T-helper 2 cell treated with Interferon-gamma antibody and Interleukin-4, amounts not matched to agents 5 μg/mL and 100 μg/mL, for 36 hours (primary cell): ENCODE measurements at regions not wholly inside any gene's neighbourhood (a gene's known extent, or its start where the extent isn't known, plus 50 kb on each side); places are given as distances from the start of the nearest gene placed in this dataset.

Experiments used
- DNase-seq: peaks from one replicate; pipeline ENCODE4 v3.0.0; 2021; ENCODE audit warnings: low spot score
- H3K27ac Mint-ChIP-seq: one replicate; pipeline ENCODE4 v1.8.0; 2021; ENCODE audit warnings: mild to moderate bottlenecking, mixed read lengths
- H3K27me3 Mint-ChIP-seq: one replicate; pipeline ENCODE4 v1.8.0; 2021; ENCODE audit warnings: low read depth, mixed read lengths
- H3K36me3 Mint-ChIP-seq: one replicate; pipeline ENCODE4 v1.8.0; 2021; ENCODE audit warnings: low read depth, mixed read lengths
- H3K4me1 Mint-ChIP-seq: one replicate; pipeline ENCODE4 v1.8.0; 2021; ENCODE audit warnings: low read depth, mixed read lengths
- H3K4me3 Mint-ChIP-seq: one replicate; pipeline ENCODE4 v1.8.0; 2022; ENCODE audit warnings: mild to moderate bottlenecking, moderate library complexity, mixed read lengths
- H3K9me3 Mint-ChIP-seq: one replicate; pipeline ENCODE4 v1.8.0; 2021; ENCODE audit warnings: mixed read lengths

- Mint-ChIP-seq H3K4me3 (no peak overlapping the region), H3K27me3 (peaks cover 19% of the 10 kb centered on the region), H3K4me1 (no peaks in the 10 kb centered on the region), H3K27ac (no peak overlapping the region), H3K9me3 (no peaks in the 10 kb centered on the region), H3K36me3 (no peaks in the 10 kb centered on the region)
- no peak for DNase-seq
Observed at GRCh38 chr12:66733321-66733720, 54.4 kb upstream of the GRIP1 start.

GRCh38 chr12:66733839-66734238 lies 55.0 kb upstream of the GRIP1 start:
- peaks cover 19% of the 10 kb centered on the region for H3K27me3 Mint-ChIP-seq
- H3K27ac Mint-ChIP-seq, result no peak overlapping the region
- no peaks in the 10 kb centered on the region for H3K36me3 Mint-ChIP-seq
- DNase-seq, result no peak
- H3K9me3 Mint-ChIP-seq, result no peaks in the 10 kb centered on the region
- no peak overlapping the region for H3K4me3 Mint-ChIP-seq
- H3K4me1 Mint-ChIP-seq, result no peaks in the 10 kb centered on the region

DNA sequence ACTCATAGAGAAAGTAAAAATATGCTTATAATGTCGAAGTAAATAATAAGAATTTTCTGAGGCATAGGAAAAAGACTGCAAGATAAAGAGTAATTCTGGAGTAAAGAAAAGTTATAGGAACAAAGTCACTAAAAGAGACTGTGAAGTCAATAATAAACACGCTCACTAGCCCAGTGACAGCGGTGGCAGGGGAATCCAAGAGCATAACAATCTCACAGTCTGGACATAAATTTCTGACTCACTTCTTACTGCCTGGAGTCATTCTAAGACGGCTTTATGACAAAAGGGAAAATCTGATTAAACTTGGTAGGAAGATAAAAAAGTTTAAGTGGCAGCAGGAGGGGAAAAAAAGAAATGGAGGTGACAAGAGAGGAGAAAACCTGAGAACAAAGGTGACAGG lies 56.4 kb upstream of the GRIP1 start:
- H3K27ac Mint-ChIP-seq, result no peak overlapping the region
- no peaks in the 10 kb centered on the region for H3K36me3 Mint-ChIP-seq
- no peak for DNase-seq
- no peaks in the 10 kb centered on the region for H3K4me1 Mint-ChIP-seq
- no peaks in the 10 kb centered on the region for H3K9me3 Mint-ChIP-seq
- peaks cover 25% of the 10 kb centered on the region for H3K27me3 Mint-ChIP-seq
- H3K4me3 Mint-ChIP-seq, result no peak overlapping the region

- no peak overlapping the region for H3K27ac Mint-ChIP-seq
- no peaks in the 10 kb centered on the region for H3K9me3 Mint-ChIP-seq
- H3K4me1 Mint-ChIP-seq, result no peaks in the 10 kb centered on the region
- H3K36me3 Mint-ChIP-seq, result no peaks in the 10 kb centered on the region
- peaks cover 24% of the 10 kb centered on the region for H3K27me3 Mint-ChIP-seq
- H3K4me3 Mint-ChIP-seq, result no peak overlapping the region
- DNase-seq, result no peak
Observed at GRCh38 chr12:66736931-66737330, 58.1 kb upstream of the GRIP1 start.

- Mint-ChIP-seq H3K9me3 (no peaks in the 10 kb centered on the region), H3K36me3 (no peaks in the 10 kb centered on the region), H3K4me3 (no peak overlapping the region), H3K4me1 (peaks cover 4% of the 10 kb centered on the region), H3K27me3 (peaks cover 21% of the 10 kb centered on the region), H3K27ac (no peak overlapping the region)
- DNase-seq, result no peak
Observed at GRCh38 chr12:66739266-66739665, 60.4 kb upstream of the GRIP1 start.

- no peak overlapping the region for H3K4me3 Mint-ChIP-seq
- H3K4me1 Mint-ChIP-seq, result peaks cover 4% of the 10 kb centered on the region
- H3K27ac Mint-ChIP-seq, result no peak overlapping the region
- no peaks in the 10 kb centered on the region for H3K36me3 Mint-ChIP-seq
- DNase-seq, result no peak
- peaks cover 22% of the 10 kb centered on the region for H3K27me3 Mint-ChIP-seq
- no peaks in the 10 kb centered on the region for H3K9me3 Mint-ChIP-seq
Observed at GRCh38 chr12:66739940-66740651, 61.2 kb upstream of the GRIP1 start.

- peaks cover 4% of the 10 kb centered on the region for H3K4me1 Mint-ChIP-seq
- no peaks in the 10 kb centered on the region for H3K9me3 Mint-ChIP-seq
- H3K27ac Mint-ChIP-seq, result no peak overlapping the region
- peaks cover 18% of the 10 kb centered on the region for H3K27me3 Mint-ChIP-seq
- H3K4me3 Mint-ChIP-seq, result no peak overlapping the region
- DNase-seq, result no peak
- H3K36me3 Mint-ChIP-seq, result no peaks in the 10 kb centered on the region
Observed at GRCh38 chr12:66740732-66741131, 61.9 kb upstream of the GRIP1 start.

DNA sequence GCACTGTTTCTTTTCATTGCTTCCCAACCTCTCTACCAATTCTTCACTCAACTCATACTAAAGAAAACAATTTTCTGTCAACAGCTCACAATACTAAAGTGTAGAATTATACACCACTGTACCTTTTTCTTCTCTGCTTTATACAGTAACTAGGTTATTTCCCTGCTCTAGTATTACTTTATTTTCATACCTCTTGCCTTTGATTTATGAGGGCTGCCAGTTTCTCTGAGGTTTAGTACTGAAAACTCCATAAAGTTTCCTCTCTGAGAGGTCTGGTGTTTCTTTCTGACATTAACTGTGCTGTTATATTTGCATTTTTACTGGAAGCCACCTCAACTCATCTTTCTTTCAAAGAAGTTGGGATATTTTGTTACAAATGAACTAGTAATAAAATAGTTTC lies 63.0 kb upstream of the GRIP1 start:
- Mint-ChIP-seq H3K27ac (no peak overlapping the region), H3K36me3 (no peaks in the 10 kb centered on the region), H3K27me3 (peaks cover 24% of the 10 kb centered on the region), H3K9me3 (no peaks in the 10 kb centered on the region), H3K4me1 (peaks cover 4% of the 10 kb centered on the region), H3K4me3 (no peak overlapping the region)
- DNase-seq, result no peak

DNA sequence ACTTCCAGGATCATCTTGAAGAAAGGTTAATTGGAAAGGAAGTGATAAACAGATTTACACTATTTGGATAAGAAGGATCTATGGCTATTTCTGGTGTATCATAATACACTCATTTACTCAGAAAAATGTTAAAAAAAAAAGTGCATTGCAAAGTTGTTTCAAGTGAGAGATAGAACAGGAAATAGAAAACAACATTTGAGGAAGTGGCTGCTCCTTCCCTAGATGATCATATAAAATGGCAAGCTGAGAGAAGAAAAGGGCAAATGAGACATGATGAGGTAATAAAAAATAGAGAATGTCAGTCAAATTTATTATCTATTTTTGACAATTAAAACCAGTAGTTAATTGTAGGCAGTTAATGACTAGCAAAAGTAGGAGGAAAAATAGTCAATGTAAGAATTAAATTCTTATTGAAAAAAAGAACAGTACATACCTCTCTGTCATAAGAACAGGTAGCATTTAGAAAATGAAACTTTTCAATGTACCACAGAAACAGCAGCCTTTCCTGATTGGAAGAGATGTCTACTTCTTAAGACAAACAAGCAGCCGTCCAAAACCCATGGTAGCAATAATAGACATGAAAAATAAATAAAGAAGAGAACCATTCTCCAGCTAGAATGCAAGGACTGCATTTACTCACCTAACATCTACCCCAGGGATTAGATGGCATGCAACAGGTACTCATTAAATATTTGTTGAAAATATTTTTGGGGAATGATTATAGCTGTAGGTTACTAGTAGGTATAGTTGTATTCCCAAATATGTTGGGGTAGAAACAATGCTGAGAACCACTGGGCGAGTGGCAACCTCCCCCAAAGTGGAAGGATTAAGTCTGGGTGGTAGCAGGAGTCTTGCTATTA lies 63.9 kb upstream of the GRIP1 start:
- peaks cover 4% of the 10 kb centered on the region for H3K4me1 Mint-ChIP-seq
- H3K27me3 Mint-ChIP-seq, result peaks cover 21% of the 10 kb centered on the region
- no peak overlapping the region for H3K27ac Mint-ChIP-seq
- DNase-seq, result no peak
- H3K4me3 Mint-ChIP-seq, result no peak overlapping the region
- no peaks in the 10 kb centered on the region for H3K9me3 Mint-ChIP-seq
- H3K36me3 Mint-ChIP-seq, result no peaks in the 10 kb centered on the region

- H3K4me1 Mint-ChIP-seq, result peaks cover 4% of the 10 kb centered on the region
- H3K27me3 Mint-ChIP-seq, result peaks cover 19% of the 10 kb centered on the region
- H3K27ac Mint-ChIP-seq, result no peak overlapping the region
- DNase-seq, result no peak
- H3K36me3 Mint-ChIP-seq, result no peaks in the 10 kb centered on the region
- H3K4me3 Mint-ChIP-seq, result no peak overlapping the region
- H3K9me3 Mint-ChIP-seq, result no peaks in the 10 kb centered on the region
Observed at GRCh38 chr12:66744461-66744860, 65.6 kb upstream of the GRIP1 start.

DNA sequence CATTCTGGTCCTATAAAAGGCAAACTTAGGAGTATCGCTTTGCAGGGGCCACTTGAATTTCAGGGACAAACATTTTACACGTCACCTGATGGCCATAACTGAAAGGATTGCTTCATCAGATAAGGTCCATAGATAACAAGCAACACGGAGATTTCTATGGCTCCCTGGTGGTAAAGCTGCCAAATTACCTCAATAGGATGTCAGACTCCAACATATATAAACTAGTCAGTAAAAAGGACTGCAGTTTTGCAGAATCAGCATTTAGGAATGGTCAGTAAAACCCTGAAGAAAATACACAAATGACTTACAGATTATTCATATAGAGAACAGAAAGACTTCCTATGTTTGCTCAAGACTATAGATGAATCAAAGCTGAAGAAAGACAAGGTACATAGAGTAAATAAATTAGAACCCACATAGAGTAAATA lies 66.1 kb upstream of the GRIP1 start:
- Mint-ChIP-seq H3K9me3 (no peaks in the 10 kb centered on the region), H3K4me1 (peaks cover 4% of the 10 kb centered on the region), H3K27ac (no peak overlapping the region), H3K4me3 (no peak overlapping the region), H3K36me3 (no peaks in the 10 kb centered on the region), H3K27me3 (peaks cover 15% of the 10 kb centered on the region)
- DNase-seq, result no peak

DNA sequence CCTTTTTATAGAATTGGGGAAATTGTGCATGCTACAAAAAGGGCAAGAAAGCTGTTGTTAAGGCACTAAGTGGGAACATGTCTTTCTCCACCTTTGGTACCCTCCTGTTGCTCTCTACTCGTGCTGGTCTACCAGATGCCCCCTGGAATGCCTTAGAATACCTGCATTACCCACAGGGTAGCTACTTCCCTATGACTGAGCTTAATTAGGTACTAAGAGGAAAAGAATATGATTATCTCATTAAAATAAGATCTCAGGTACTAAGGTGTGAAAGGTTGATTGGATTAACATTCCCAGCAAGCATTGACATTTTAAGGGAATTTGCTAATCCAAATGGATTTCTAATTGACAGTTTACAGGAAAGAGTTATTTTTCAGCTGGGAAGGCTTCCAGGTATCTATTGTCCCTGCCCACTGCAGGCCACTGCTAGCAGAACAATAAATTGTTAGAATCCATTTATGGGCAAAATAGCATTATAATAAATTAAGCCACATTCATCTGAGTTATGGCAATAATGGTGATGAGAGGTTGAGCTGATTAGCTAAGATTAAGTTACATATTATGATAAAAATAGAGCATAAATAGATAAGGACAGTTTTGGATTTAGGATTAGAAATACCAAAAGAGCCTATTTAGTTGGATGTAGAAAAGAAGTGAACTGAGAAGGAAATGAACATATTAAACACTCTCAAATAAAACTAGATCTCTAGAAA lies 67.8 kb upstream of the GRIP1 start:
- no peak for DNase-seq

DNA sequence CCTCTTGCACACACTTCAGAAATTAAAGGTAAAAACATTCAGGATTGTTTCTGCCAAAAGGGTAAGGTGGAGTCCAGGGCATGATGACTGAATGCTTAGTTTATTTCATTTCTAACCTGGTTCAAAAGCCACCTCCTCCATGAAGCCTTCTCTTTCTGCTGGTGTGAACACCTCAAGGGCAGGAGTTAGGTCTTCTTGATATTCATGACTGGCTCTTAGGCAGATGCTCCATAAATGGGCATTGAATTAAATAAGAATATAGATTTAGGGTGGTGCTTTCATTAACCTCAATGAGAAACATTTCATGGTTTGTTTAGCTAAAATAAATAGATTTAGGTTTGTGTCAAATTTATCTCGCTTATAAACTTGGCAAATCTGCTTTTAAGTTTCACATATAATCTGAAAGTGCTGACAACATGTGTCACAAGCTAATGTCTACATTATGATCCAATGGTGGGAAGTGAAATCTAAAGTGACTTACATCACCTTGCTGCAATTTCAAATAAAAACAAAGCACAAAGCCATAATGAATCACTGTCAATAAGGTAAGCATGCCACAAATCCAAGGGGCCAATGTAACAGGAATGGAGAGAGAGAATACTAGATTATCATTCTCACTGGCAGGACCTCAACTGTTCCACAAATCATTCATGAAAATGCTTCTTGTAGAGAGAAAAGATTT lies 72.7 kb upstream of the GRIP1 start:
- DNase-seq, result no peak
- H3K27ac Mint-ChIP-seq, result no peak overlapping the region
- no peak overlapping the region for H3K4me3 Mint-ChIP-seq
- no peaks in the 10 kb centered on the region for H3K36me3 Mint-ChIP-seq
- peaks cover 23% of the 10 kb centered on the region for H3K27me3 Mint-ChIP-seq
- H3K4me1 Mint-ChIP-seq, result no peaks in the 10 kb centered on the region
- no peaks in the 10 kb centered on the region for H3K9me3 Mint-ChIP-seq

More for the DNA sequence above, 67.8 kb upstream of the GRIP1 start:
- peaks cover 14% of the 10 kb centered on the region for H3K27me3 Mint-ChIP-seq
- peaks cover 4% of the 10 kb centered on the region for H3K4me1 Mint-ChIP-seq
- H3K9me3 Mint-ChIP-seq, result no peaks in the 10 kb centered on the region
- H3K4me3 Mint-ChIP-seq, result no peak overlapping the region
- H3K36me3 Mint-ChIP-seq, result no peaks in the 10 kb centered on the region
- H3K27ac Mint-ChIP-seq, result no peak overlapping the region
